GM10266 (cell line): ENCODE measurements at regions not wholly inside any gene's neighbourhood (a gene's known extent, or its start where the extent isn't known, plus 50 kb on each side); places are given as distances from the start of the nearest gene placed in this dataset.
"Not testable (repeated sequence)": the region's sequence is repeated elsewhere in the genome, so short reads cannot be mapped to it uniquely, and the experiment has no call there.

Experiments
- DNase-seq: peaks from one replicate; pipeline ENCODE4 v3.0.0; 2012; ENCODE audit errors: extremely low spot score
- CTCF ChIP-seq: IDR thresholded peaks from 2 replicates; pipeline ENCODE4 v1.5.1; 2012; ENCODE audit warnings: mild to moderate bottlenecking, low read depth; ENCODE audit not compliant: control insufficient read depth, insufficient read depth; ENCODE audit errors: missing control alignments

GRCh38 chr2:195238379-195238778, 418.6 kb upstream of the SLC39A10 start:
- DNase-seq, result no peak
- no peak for TF ChIP-seq CTCF

- DNase-seq, result not testable (repeated sequence)
Measured at GRCh38 chr2:195228547-195228946, 428.5 kb upstream of the SLC39A10 start.

- DNase-seq, result no peak
- no peak for TF ChIP-seq CTCF
Measured at GRCh38 chr2:195214072-195214471, 443.0 kb upstream of the SLC39A10 start.

- no peak for DNase-seq
- no peak for TF ChIP-seq CTCF
Measured at GRCh38 chr2:195212586-195212985, 444.4 kb upstream of the SLC39A10 start.

GRCh38 chr2:195202163-195202845, 454.7 kb upstream of the SLC39A10 start:
- TF ChIP-seq CTCF, result no peak

GRCh38 chr2:195199864-195200263, 457.2 kb upstream of the SLC39A10 start:
- TF ChIP-seq CTCF, result no peak
- no peak for DNase-seq

More at GRCh38 chr2:195202163-195202845, 454.7 kb upstream of the SLC39A10 start:
- DNase-seq, result no peak

GRCh38 chr2:195181059-195181705, 475.8 kb upstream of the SLC39A10 start:
- DNase-seq, result no peak
- TF ChIP-seq CTCF, result no peak

GRCh38 chr2:195168369-195168768, 488.7 kb upstream of the SLC39A10 start:
- no peak for TF ChIP-seq CTCF
- DNase-seq, result no peak
